Neural progenitor cell (in vitro differentiated cells): ENCODE measurements at regions not wholly inside any gene's neighbourhood (a gene's known extent, or its start where the extent isn't known, plus 50 kb on each side); places are given as distances from the start of the nearest gene placed in this dataset.

Source experiments
- DNase-seq: peaks from one replicate; pipeline ENCODE4 v3.0.0-alpha.2; 2016; ENCODE audit warnings: low spot score
- H2AFZ ChIP-seq: fragments of 200-600 bp; sonication (generic); replicated peaks from 2 replicates; pipeline ENCODE4 v1.6.1; 2016; ENCODE audit warnings: antibody characterized with exemption
- H3F3A ChIP-seq: fragments of 200-600 bp; sonication (generic); 2 replicates; pipeline ENCODE4 v1.6.1; 2016; ENCODE audit warnings: antibody characterized with exemption, low read depth
- H3K27ac ChIP-seq: fragments of 200-600 bp; sonication (generic); 2 replicates; pipeline ENCODE4 v1.5.1; 2016; ENCODE audit warnings: mild to moderate bottlenecking
- H3K27me3 ChIP-seq: fragments of 200-600 bp; sonication (generic); 2 replicates; pipeline ENCODE4 v1.6.1; 2016; ENCODE audit warnings: mild to moderate bottlenecking, moderate library complexity
- H3K36me3 ChIP-seq: fragments of 200-600 bp; sonication (generic); 2 replicates; pipeline ENCODE4 v1.5.1; 2016
- H3K4me1 ChIP-seq: fragments of 200-600 bp; sonication (generic); 2 replicates; pipeline ENCODE4 v1.6.1; 2016; ENCODE audit warnings: mixed run types
- H3K4me2 ChIP-seq: fragments of 200-600 bp; sonication (generic); 2 replicates; pipeline ENCODE4 v1.6.1; 2016
- H3K4me3 ChIP-seq: fragments of 200-600 bp; sonication (generic); 2 replicates; pipeline ENCODE4 v1.5.1; 2016
- H3K79me2 ChIP-seq: fragments of 200-600 bp; sonication (generic); 2 replicates; pipeline ENCODE4 v1.6.1; 2016; ENCODE audit warnings: low read depth
- H3K9ac ChIP-seq: fragments of 200-600 bp; sonication (generic); 2 replicates; pipeline ENCODE4 v1.6.1; 2016
- H3K9me3 ChIP-seq: fragments of 200-600 bp; sonication (generic); 2 replicates; pipeline ENCODE4 v1.5.1; 2016; ENCODE audit warnings: low read depth
- H4K20me1 ChIP-seq: fragments of 200-600 bp; sonication (generic); 2 replicates; pipeline ENCODE4 v1.6.1; 2016; ENCODE audit warnings: low read depth
- H3K27ac Mint-ChIP-seq: 3 replicates; pipeline ENCODE4 v1.8.0; 2021; ENCODE audit warnings: mixed read lengths
- H3K27me3 Mint-ChIP-seq: 2 replicates; pipeline ENCODE4 v1.8.0; 2022; ENCODE audit warnings: low read depth, mild to moderate bottlenecking, inconsistent platforms, moderate library complexity, mixed read lengths; ENCODE audit not compliant: insufficient read depth
- H3K36me3 Mint-ChIP-seq: 3 replicates; pipeline ENCODE4 v1.8.0; 2021; ENCODE audit warnings: mixed read lengths
- H3K4me1 Mint-ChIP-seq: 3 replicates; pipeline ENCODE4 v1.8.0; 2021; ENCODE audit warnings: mixed read lengths
- H3K4me3 Mint-ChIP-seq: 3 replicates; pipeline ENCODE4 v1.8.0; 2021; ENCODE audit warnings: mild to moderate bottlenecking, moderate library complexity, mixed read lengths
- H3K9me3 Mint-ChIP-seq: 3 replicates; pipeline ENCODE4 v1.8.0; 2020; ENCODE audit warnings: mixed read lengths
- EZH2 ChIP-seq: fragments of 200-600 bp; sonication (generic); IDR thresholded peaks from 2 replicates; pipeline ENCODE4 v1.6.1; 2017; ENCODE audit warnings: antibody characterized with exemption, mild to moderate bottlenecking, moderate library complexity
- EZH2phosphoT487 ChIP-seq: fragments of 200-600 bp; sonication (generic); IDR thresholded peaks from 2 replicates; pipeline ENCODE4 v1.6.1; 2017; ENCODE audit warnings: antibody characterized with exemption
- TF ChIP-seq, protein P1 (sequence below): fragments of 200-600 bp; sonication (generic); IDR thresholded peaks from 2 replicates; pipeline ENCODE4 v1.5.1; 2017; ENCODE audit warnings: antibody characterized with exemption, mild to moderate bottlenecking

DNA sequence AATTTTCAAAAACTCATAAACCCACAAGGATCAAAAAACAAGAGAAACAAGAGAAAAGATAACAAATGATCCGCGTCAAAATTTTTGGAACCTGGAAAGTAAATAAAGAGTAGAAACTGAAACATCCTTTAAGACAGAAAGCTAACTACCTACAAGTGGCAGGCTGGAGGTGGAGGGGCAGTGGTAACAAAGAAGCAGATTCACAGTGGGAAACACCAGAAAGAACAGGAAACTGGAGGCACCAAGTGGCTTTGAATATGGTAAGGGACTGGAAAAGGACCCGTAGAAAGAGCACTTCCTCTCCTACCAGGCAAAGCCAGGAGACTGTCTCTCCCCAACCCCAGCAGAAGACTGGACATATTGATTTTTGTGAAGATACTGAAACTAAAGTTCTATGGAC, 100.6 kb upstream of the TARS1 start:
- Mint-ChIP-seq H3K27me3 (no peaks in the 10 kb centered on the region), H3K4me3 (no peak overlapping the region), H3K9me3 (no peaks in the 10 kb centered on the region), H3K36me3 (no peaks in the 10 kb centered on the region), H3K4me1 (peaks cover 19% of the 10 kb centered on the region), H3K27ac (no peak overlapping the region)
- Histone ChIP-seq H3K36me3 (no peaks in the 10 kb centered on the region), H3K79me2 (no peaks in the 10 kb centered on the region), H3K9me3 (no peaks in the 10 kb centered on the region), H3K27ac (peak overlapping the region; percentile 72), H4K20me1 (no peaks in the 10 kb centered on the region), H3K9ac (no peak overlapping the region), H3F3A (peaks cover 21% of the 10 kb centered on the region), H2AFZ (peak overlapping the region; percentile 90), H3K27me3 (no peaks in the 10 kb centered on the region), H3K4me3 (no peak overlapping the region), H3K4me1 (peaks cover 28% of the 10 kb centered on the region), H3K4me2 (peak overlapping the region; percentile 61)
- TF ChIP-seq EZH2 (no peak), EZH2phosphoT487 (no peak)
- TF ChIP-seq, protein P1, sequence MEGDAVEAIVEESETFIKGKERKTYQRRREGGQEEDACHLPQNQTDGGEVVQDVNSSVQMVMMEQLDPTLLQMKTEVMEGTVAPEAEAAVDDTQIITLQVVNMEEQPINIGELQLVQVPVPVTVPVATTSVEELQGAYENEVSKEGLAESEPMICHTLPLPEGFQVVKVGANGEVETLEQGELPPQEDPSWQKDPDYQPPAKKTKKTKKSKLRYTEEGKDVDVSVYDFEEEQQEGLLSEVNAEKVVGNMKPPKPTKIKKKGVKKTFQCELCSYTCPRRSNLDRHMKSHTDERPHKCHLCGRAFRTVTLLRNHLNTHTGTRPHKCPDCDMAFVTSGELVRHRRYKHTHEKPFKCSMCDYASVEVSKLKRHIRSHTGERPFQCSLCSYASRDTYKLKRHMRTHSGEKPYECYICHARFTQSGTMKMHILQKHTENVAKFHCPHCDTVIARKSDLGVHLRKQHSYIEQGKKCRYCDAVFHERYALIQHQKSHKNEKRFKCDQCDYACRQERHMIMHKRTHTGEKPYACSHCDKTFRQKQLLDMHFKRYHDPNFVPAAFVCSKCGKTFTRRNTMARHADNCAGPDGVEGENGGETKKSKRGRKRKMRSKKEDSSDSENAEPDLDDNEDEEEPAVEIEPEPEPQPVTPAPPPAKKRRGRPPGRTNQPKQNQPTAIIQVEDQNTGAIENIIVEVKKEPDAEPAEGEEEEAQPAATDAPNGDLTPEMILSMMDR = no peak
- DNase-seq = peak; percentile 41

DNA sequence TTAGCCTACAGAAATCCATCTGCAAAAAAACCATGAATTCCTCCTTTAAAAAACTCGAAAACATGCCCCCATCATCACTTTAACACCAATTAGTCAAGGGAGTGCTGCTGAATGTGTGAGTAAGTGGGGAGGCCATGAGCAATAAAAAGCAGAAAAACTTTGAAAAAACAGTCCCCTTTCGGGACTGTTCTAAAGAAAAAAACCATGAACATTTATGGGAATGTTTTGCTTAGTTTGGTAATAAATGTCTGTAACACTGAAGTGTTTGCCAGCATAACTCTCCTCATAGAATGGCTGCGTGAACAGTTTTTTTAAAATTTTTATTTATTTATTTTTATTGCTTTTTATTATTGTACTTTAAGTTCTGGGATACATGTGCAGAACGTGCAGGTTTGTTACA, 99.4 kb upstream of the TARS1 start:
- no peak for DNase-seq
- Mint-ChIP-seq H3K4me1 (peaks cover 20% of the 10 kb centered on the region), H3K27ac (no peak overlapping the region), H3K27me3 (no peaks in the 10 kb centered on the region), H3K9me3 (no peaks in the 10 kb centered on the region), H3K36me3 (no peaks in the 10 kb centered on the region), H3K4me3 (no peak overlapping the region)
- peaks cover 28% of the 10 kb centered on the region for H3K4me1 ChIP-seq
- no peak overlapping the region for H2AFZ ChIP-seq
- H3K36me3 ChIP-seq = no peaks in the 10 kb centered on the region
- H3K4me3 ChIP-seq = no peak overlapping the region
- no peak overlapping the region for H3K9ac ChIP-seq
- TF ChIP-seq, protein P1 = no peak
- TF ChIP-seq EZH2phosphoT487 = no peak
- no peak for TF ChIP-seq EZH2
- H3K79me2 ChIP-seq = no peaks in the 10 kb centered on the region
- H3F3A ChIP-seq = peaks cover 21% of the 10 kb centered on the region
- no peaks in the 10 kb centered on the region for H3K9me3 ChIP-seq
- peak overlapping the region; percentile 57 for H3K27ac ChIP-seq
- H3K4me2 ChIP-seq = no peak overlapping the region
- H4K20me1 ChIP-seq = no peaks in the 10 kb centered on the region
- no peaks in the 10 kb centered on the region for H3K27me3 ChIP-seq

DNA sequence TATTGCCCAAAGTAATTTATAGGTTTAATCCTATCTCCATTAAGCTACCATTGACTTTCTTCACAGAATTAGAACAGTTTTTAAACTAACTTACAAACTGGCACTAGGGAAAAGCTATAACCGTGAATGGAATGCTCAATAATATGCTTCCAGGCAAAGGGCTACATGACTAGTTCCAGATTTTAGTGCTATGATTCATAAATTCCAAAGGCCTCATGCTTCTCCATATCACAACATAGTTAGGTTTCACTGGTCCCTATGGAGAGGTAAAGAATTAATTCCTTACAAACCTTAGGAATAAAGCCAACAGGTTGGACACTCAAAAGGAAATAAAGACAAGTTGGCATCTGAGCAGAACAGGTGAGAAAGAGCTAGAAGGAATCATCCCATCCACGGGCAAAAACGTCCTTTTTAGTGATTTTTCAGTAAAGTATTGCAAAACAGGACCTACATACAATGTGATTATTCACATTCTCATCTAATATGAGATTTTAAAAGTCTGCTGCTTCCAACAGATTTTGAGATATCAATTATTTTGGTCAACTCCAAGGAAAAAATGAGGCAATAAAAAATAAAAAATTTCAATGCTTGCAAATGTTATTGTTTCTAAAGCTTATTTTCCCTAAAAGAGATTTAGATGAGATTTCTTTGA, 97.0 kb upstream of the TARS1 start:
- no peak for DNase-seq
- Histone ChIP-seq H3K79me2 (no peaks in the 10 kb centered on the region), H3K9me3 (no peaks in the 10 kb centered on the region), H2AFZ (no peak overlapping the region), H4K20me1 (no peaks in the 10 kb centered on the region), H3F3A (peaks cover 18% of the 10 kb centered on the region), H3K4me1 (peaks cover 27% of the 10 kb centered on the region), H3K9ac (no peak overlapping the region), H3K27ac (no peak overlapping the region), H3K4me2 (no peak overlapping the region), H3K36me3 (no peaks in the 10 kb centered on the region), H3K27me3 (no peaks in the 10 kb centered on the region), H3K4me3 (no peak overlapping the region)
- Mint-ChIP-seq H3K9me3 (no peaks in the 10 kb centered on the region), H3K4me3 (no peak overlapping the region), H3K36me3 (no peaks in the 10 kb centered on the region), H3K27me3 (no peaks in the 10 kb centered on the region), H3K4me1 (peaks cover 20% of the 10 kb centered on the region), H3K27ac (no peak overlapping the region)
- TF ChIP-seq, protein P1 = no peak
